SK-N-SH treated with all-trans-retinoic acid at 6 μM for 48 hours (cell line): ENCODE measurements at regions not wholly inside any gene's neighbourhood (a gene's known extent, or its start where the extent isn't known, plus 50 kb on each side); places are given as distances from the start of the nearest gene placed in this dataset.

Source experiments
- ATAC-seq: fragments of 200-7000 bp; cut with Tn5 transposase; 3 replicates; pipeline ENCODE4 v1.9.1; 2020; ENCODE audit warnings: mild to moderate bottlenecking, moderate library complexity
- ARNTL ChIP-seq: fragments of 450-650 bp; formaldehyde crosslinking; IDR thresholded peaks from 2 replicates; pipeline ENCODE4 v1.5.0; 2020; ENCODE audit warnings: low read depth, mild to moderate bottlenecking, moderate library complexity, borderline replicate concordance
- BACH2 ChIP-seq: fragments of 250-450 bp; sonication (Bioruptor Pico); IDR thresholded peaks from 2 replicates; pipeline ENCODE4 v1.9.0; 2021; ENCODE audit warnings: mild to moderate bottlenecking, borderline replicate concordance
- CREB5 ChIP-seq: fragments of 250-450 bp; sonication (Bioruptor Pico); IDR thresholded peaks from 2 replicates; pipeline ENCODE4 v1.5.1; 2020; ENCODE audit warnings: low read depth, mild to moderate bottlenecking, moderate library complexity
- CSDC2 ChIP-seq: fragments of 250-450 bp; sonication (Bioruptor Pico); IDR thresholded peaks from 2 replicates; pipeline ENCODE4 v1.5.0; 2020; ENCODE audit warnings: mild to moderate bottlenecking, moderate library complexity
- CSRNP3 ChIP-seq: fragments of 250-450 bp; sonication (Bioruptor Pico); IDR thresholded peaks from 2 replicates; pipeline ENCODE4 v1.5.1; 2021; ENCODE audit warnings: mild to moderate bottlenecking, moderate library complexity
- ESRRG ChIP-seq: fragments of 250-450 bp; sonication (Bioruptor Pico); IDR thresholded peaks from 2 replicates; pipeline ENCODE4 v1.6.1; 2021; ENCODE audit warnings: mild to moderate bottlenecking
- OSR1 ChIP-seq: fragments of 250-450 bp; sonication (Bioruptor Pico); IDR thresholded peaks from 2 replicates; pipeline ENCODE4 v1.8.0; 2022; ENCODE audit warnings: moderate library complexity, mild to moderate bottlenecking, inconsistent platforms
- PATZ1 ChIP-seq: fragments of 250-450 bp; sonication (Bioruptor Pico); IDR thresholded peaks from 2 replicates; pipeline ENCODE4 v1.8.0; 2020; ENCODE audit warnings: mild to moderate bottlenecking, moderate library complexity, borderline replicate concordance
- POU6F1 ChIP-seq: fragments of 250-450 bp; sonication (Bioruptor Pico); IDR thresholded peaks from 2 replicates; pipeline ENCODE4 v1.8.0; 2021; ENCODE audit warnings: low read depth, mild to moderate bottlenecking, moderate library complexity, borderline replicate concordance
- PPARA ChIP-seq: fragments of 250-450 bp; sonication (Bioruptor Pico); IDR thresholded peaks from 2 replicates; pipeline ENCODE4 v1.5.0; 2020; ENCODE audit warnings: mild to moderate bottlenecking, borderline replicate concordance
- RARB ChIP-seq: fragments of 250-450 bp; sonication (Bioruptor Pico); IDR thresholded peaks from 2 replicates; pipeline ENCODE4 v1.8.0; 2021; ENCODE audit warnings: mild to moderate bottlenecking, moderate library complexity
- SNAI2 ChIP-seq: fragments of 250-450 bp; sonication (Bioruptor Pico); IDR thresholded peaks from 2 replicates; pipeline ENCODE4 v1.5.0; 2020; ENCODE audit warnings: mild to moderate bottlenecking, moderate library complexity
- TCF4 ChIP-seq: fragments of 250-450 bp; sonication (Bioruptor Pico); IDR thresholded peaks from 2 replicates; pipeline ENCODE4 v1.8.0; 2021; ENCODE audit warnings: mild to moderate bottlenecking, moderate library complexity, borderline replicate concordance
- TOX ChIP-seq: fragments of 250-450 bp; sonication (Bioruptor Pico); IDR thresholded peaks from 2 replicates; pipeline ENCODE4 v1.8.0; 2021; ENCODE audit warnings: mild to moderate bottlenecking, moderate library complexity, borderline replicate concordance
- TSHZ2 ChIP-seq: fragments of 250-450 bp; sonication (Bioruptor Pico); IDR thresholded peaks from 2 replicates; pipeline ENCODE4 v1.5.0; 2020; ENCODE audit warnings: mild to moderate bottlenecking, moderate library complexity
- ZC3H10 ChIP-seq: fragments of 250-450 bp; sonication (Bioruptor Pico); IDR thresholded peaks from 2 replicates; pipeline ENCODE4 v1.5.1; 2021; ENCODE audit warnings: mild to moderate bottlenecking, moderate library complexity
- ZFP3 ChIP-seq: fragments of 250-450 bp; sonication (Bioruptor Pico); IDR thresholded peaks from 2 replicates; pipeline ENCODE4 v1.5.0; 2020; ENCODE audit warnings: mild to moderate bottlenecking, moderate library complexity
- ZFP30 ChIP-seq: fragments of 450-650 bp; formaldehyde crosslinking; IDR thresholded peaks from 2 replicates; pipeline ENCODE4 v1.5.0; 2022; ENCODE audit warnings: mild to moderate bottlenecking, moderate library complexity
- ZNF70 ChIP-seq: fragments of 450-650 bp; formaldehyde crosslinking; IDR thresholded peaks from 2 replicates; pipeline ENCODE4 v1.5.0; 2020; ENCODE audit warnings: mild to moderate bottlenecking, moderate library complexity
- ZNF8 ChIP-seq: fragments of 450-650 bp; formaldehyde crosslinking; IDR thresholded peaks from 2 replicates; pipeline ENCODE4 v1.5.0; 2020; ENCODE audit warnings: mild to moderate bottlenecking, moderate library complexity

- TF ChIP-seq ZFP30 (CRISPR knock-in tag): no peak
- TF ChIP-seq PATZ1 (CRISPR knock-in tag): no peak
- no peak for TF ChIP-seq ZNF8
- no peak for TF ChIP-seq POU6F1 (CRISPR knock-in tag)
- no peak for TF ChIP-seq CREB5
- TF ChIP-seq TSHZ2 (CRISPR knock-in tag): no peak
- TF ChIP-seq ARNTL (CRISPR knock-in tag): no peak
- no peak for TF ChIP-seq PPARA (CRISPR knock-in tag)
- TF ChIP-seq BACH2: no peak
- no peak for TF ChIP-seq TCF4
- TF ChIP-seq ZFP3 (CRISPR knock-in tag): no peak
- no peak for TF ChIP-seq ZC3H10 (CRISPR knock-in tag)
- no peak for TF ChIP-seq SNAI2
- TF ChIP-seq TOX: no peak
- TF ChIP-seq RARB: no peak
- no peak for TF ChIP-seq CSDC2 (CRISPR knock-in tag)
- TF ChIP-seq, all 23 proteins: peak for 0
- ATAC-seq: no peak
These were observed 152.1 kb upstream of the EDIL3 start for GRCh38 chr5:84536797-84537196.

- ATAC-seq: no peak
- no peak for TF ChIP-seq CSRNP3 (CRISPR knock-in tag)
- no peak for TF ChIP-seq TSHZ2 (CRISPR knock-in tag)
- TF ChIP-seq OSR1: no peak
- no peak for TF ChIP-seq ZNF70 (CRISPR knock-in tag)
- TF ChIP-seq CSDC2 (CRISPR knock-in tag): no peak
- no peak for TF ChIP-seq ARNTL (CRISPR knock-in tag)
These were observed 150.6 kb upstream of the EDIL3 start for GRCh38 chr5:84535281-84535680.

GRCh38 chr5:84524491-84524890, 139.8 kb upstream of the EDIL3 start:
- no peak for ATAC-seq
- TF ChIP-seq ESRRG: no peak
- no peak for TF ChIP-seq ZFP3 (CRISPR knock-in tag)
- no peak for TF ChIP-seq CSRNP3 (CRISPR knock-in tag)
- no peak for TF ChIP-seq OSR1
- TF ChIP-seq BACH2: no peak
- no peak for TF ChIP-seq ZC3H10 (CRISPR knock-in tag)
- TF ChIP-seq PATZ1 (CRISPR knock-in tag): no peak
